Upper lobe of left lung (tissue), 6 donors: ENCODE measurements at regions not wholly inside any gene's neighbourhood (a gene's known extent, or its start where the extent isn't known, plus 50 kb on each side); places are given as distances from the start of the nearest gene placed in this dataset.

Experiments used
- ATAC-seq, 2 donors: fragments of 200-7000 bp; cut with Tn5 transposase; one replicate each; pipeline ENCODE4 v1.9.1; 2022; ENCODE audit warnings: mild to moderate bottlenecking in 2 of 2, moderate library complexity in 2 of 2; ENCODE audit not compliant: low FRiP score in 2 of 2
- DNase-seq, 2 donors: peaks; one replicate each; pipeline ENCODE4 v3.0.0-alpha.2; 2019 to 2020
- H3K27ac ChIP-seq, 4 donors: fragments of 200-600 bp; sonication (generic); one replicate each; pipeline ENCODE4 v1.5.1; 2016 to 2019
- H3K27me3 ChIP-seq, 4 donors: fragments of 200-600 bp; sonication (generic); one replicate each; pipeline ENCODE4 v1.5.1; 2017 to 2019
- H3K36me3 ChIP-seq, 4 donors: fragments of 200-600 bp; sonication (generic); one replicate each; pipeline ENCODE4 v1.5.1; 2016 to 2019
- H3K4me1 ChIP-seq, 4 donors: fragments of 200-600 bp; sonication (generic); one replicate each; pipeline ENCODE4 v1.5.1; 2018 to 2019
- H3K4me3 ChIP-seq, 4 donors: fragments of 200-600 bp; sonication (generic); one replicate each; pipeline ENCODE4 v1.5.1; 2017 to 2019; ENCODE audit warnings: mild to moderate bottlenecking in 2 of 4, moderate library complexity in 1 of 4
- H3K9me3 ChIP-seq, 4 donors: fragments of 200-600 bp; sonication (generic); one replicate each; pipeline ENCODE4 v1.5.1; 2018 to 2019
- EP300 ChIP-seq, 4 donors: sonication (generic); formaldehyde crosslinking; IDR thresholded peaks; one replicate each; pipeline ENCODE4 v1.5.1; 2017; ENCODE audit warnings: antibody characterized with exemption in 4 of 4, control low read depth in 2 of 4
- POLR2A ChIP-seq, 4 donors: fragments of 450-650 bp; IDR thresholded peaks; one replicate each; pipeline ENCODE4 v1.5.1; 2016 to 2017; ENCODE audit warnings: antibody characterized with exemption in 4 of 4, mild to moderate bottlenecking in 2 of 4
- POLR2AphosphoS5 ChIP-seq, 2 donors: sonication (generic); formaldehyde crosslinking; IDR thresholded peaks; one replicate each; pipeline ENCODE4 v1.5.1; 2017; ENCODE audit warnings: antibody characterized with exemption in 2 of 2
- WGBS, 2 donors: methylation state at CpG; one replicate each; pipeline ENCODE4 v1.1.5; 2017 to 2018; 5-methylcytosine and 5-hydroxymethylcytosine counted together
- TF ChIP-seq, protein P1 (sequence below), 6 experiments: fragments of 450-650 bp in 4 of 6; fragments of 200-600 bp in 2 of 6; sonication (generic) in 2 of 6; IDR thresholded peaks; one replicate each; pipeline ENCODE4 v1.5.1; 2016 to 2019; ENCODE audit warnings: antibody characterized with exemption in 6 of 6
- donor health status: DM: no; HTN: no; CAD: no; lungs with moderate emphysema.
- donor health status: DM: no; HTN: yes; CAD: no; lungs with severe emphysema.

DNA sequence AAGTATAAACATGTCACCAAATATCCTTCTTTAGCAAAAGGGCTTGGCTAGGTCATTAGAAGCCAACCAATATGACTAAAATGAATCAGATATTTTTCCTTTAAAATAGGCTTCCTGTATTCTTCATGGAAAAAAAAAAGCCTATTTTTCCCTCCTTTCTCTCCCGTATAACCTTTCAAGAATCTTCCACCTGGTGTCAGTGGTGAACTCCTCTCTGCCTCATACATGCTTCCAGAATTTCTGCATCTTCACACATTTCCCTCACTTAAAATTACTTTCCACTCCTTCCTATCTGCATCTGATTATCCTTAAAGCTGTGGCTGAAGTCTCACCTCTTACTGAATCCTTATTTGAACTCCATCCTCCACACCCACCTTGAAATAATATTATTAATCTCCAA is 116.9 kb upstream of the FANCL start:
- Histone ChIP-seq H3K4me3 (no peak overlapping the region), H3K27ac (no peak overlapping the region), H3K36me3 (no peaks in the 10 kb centered on the region), H3K9me3 (no peaks in the 10 kb centered on the region), H3K27me3 (no peaks in the 10 kb centered on the region), H3K4me1 (no peaks in the 10 kb centered on the region)
- WGBS, 2 donors = 39 to 50% methylated on average over 1 of the region's 1 CpG
- ATAC-seq (no peak), DNase-seq (no peak)
- TF ChIP-seq POLR2AphosphoS5 (IDR thresholded peaks at IDR 0.05) (no peak), POLR2A (IDR thresholded peaks at IDR 0.05) (no peak)
- TF ChIP-seq, protein P1, sequence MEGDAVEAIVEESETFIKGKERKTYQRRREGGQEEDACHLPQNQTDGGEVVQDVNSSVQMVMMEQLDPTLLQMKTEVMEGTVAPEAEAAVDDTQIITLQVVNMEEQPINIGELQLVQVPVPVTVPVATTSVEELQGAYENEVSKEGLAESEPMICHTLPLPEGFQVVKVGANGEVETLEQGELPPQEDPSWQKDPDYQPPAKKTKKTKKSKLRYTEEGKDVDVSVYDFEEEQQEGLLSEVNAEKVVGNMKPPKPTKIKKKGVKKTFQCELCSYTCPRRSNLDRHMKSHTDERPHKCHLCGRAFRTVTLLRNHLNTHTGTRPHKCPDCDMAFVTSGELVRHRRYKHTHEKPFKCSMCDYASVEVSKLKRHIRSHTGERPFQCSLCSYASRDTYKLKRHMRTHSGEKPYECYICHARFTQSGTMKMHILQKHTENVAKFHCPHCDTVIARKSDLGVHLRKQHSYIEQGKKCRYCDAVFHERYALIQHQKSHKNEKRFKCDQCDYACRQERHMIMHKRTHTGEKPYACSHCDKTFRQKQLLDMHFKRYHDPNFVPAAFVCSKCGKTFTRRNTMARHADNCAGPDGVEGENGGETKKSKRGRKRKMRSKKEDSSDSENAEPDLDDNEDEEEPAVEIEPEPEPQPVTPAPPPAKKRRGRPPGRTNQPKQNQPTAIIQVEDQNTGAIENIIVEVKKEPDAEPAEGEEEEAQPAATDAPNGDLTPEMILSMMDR (IDR thresholded peaks at IDR 0.05) = no peak

DNA sequence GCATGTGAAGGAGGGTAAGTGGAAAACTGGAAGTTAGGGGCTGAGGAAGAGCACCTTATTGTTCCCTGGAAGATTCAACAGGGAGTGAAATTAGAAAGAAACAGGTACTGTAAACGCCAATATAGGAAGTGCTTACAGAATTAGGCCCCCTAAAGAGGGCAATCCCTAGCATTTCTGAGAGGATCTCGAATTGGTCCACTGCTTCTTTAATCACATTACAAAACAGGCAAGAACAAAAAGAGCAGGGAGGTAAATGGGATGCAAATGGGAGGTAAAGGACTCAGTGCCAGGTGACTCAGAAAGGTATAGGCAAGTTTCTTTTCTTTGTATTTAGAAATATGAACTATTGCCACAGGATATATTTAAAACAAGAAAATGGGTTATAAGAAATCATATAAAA is 116.4 kb upstream of the FANCL start:
- H3K27ac ChIP-seq = no peak overlapping the region
- TF ChIP-seq, protein P1 (IDR thresholded peaks at IDR 0.05) = no peak
- TF ChIP-seq POLR2AphosphoS5 (IDR thresholded peaks at IDR 0.05) = no peak
- TF ChIP-seq EP300 (IDR thresholded peaks at IDR 0.05) = no peak
- no peak for TF ChIP-seq POLR2A (IDR thresholded peaks at IDR 0.05)
- ATAC-seq (no peak), DNase-seq (no peak)
- H3K9me3 ChIP-seq = no peaks in the 10 kb centered on the region
- H3K36me3 ChIP-seq = no peaks in the 10 kb centered on the region
- no peaks in the 10 kb centered on the region for H3K4me1 ChIP-seq
- H3K4me3 ChIP-seq = no peak overlapping the region
- no peaks in the 10 kb centered on the region for H3K27me3 ChIP-seq
- WGBS, 2 donors = 46 to 54% methylated on average over 2 of the region's 2 CpGs

DNA sequence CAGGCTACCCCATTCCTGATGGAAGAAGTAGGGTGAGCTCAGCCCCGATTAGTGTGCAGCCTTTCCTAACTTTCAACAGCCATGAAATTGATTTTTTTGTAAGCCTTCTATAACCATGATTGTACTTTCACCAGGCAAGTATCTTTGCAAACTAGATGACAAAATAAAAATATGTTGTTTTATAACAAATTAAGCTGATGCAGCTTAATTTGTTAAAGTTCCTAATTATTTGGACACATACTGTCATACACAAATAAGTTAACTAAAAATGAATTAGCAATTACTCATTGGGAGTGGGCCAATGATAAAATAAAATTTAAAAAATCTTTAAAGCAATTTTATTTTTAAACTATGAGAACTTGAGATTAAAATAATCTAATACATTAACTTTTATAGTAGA is 113.1 kb upstream of the FANCL start:
- 82% methylated on average over 1 of the region's 1 CpG for WGBS, 2 donors
- no peak overlapping the region for H3K27ac ChIP-seq
- no peak for DNase-seq
- H3K4me3 ChIP-seq = no peak overlapping the region
- H3K36me3 ChIP-seq = no peaks in the 10 kb centered on the region
- no peaks in the 10 kb centered on the region for H3K4me1 ChIP-seq
- TF ChIP-seq, protein P1 (IDR thresholded peaks at IDR 0.05) = no peak
- TF ChIP-seq POLR2A (IDR thresholded peaks at IDR 0.05) (no peak), POLR2AphosphoS5 (IDR thresholded peaks at IDR 0.05) (no peak), EP300 (IDR thresholded peaks at IDR 0.05) (no peak)
- H3K9me3 ChIP-seq = no peaks in the 10 kb centered on the region
- ATAC-seq = no peak
- no peaks in the 10 kb centered on the region for H3K27me3 ChIP-seq

DNA sequence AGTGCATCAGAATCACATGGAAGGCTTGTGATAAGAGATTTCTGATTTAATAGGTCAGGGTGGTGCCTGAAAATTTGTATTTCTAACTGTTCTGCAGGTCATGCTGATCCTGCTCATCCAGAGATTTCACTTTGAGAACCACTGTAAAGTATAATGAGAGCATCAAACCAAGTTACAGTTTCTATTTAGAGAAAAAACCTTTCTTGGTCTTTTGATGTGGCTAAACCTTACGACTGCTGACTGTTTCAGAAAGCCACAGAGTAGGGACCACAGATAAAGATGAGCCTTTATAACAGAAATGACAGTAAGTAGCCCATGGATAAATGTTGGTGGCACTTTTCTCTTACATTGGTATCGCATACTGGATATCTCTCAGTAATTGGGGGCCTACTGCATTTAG is 109.4 kb upstream of the FANCL start:
- Histone ChIP-seq H3K27ac (no peak overlapping the region), H3K27me3 (no peaks in the 10 kb centered on the region), H3K36me3 (no peaks in the 10 kb centered on the region), H3K4me3 (no peak overlapping the region), H3K9me3 (no peaks in the 10 kb centered on the region), H3K4me1 (no peaks in the 10 kb centered on the region)
- ATAC-seq (no peak), DNase-seq (no peak)
- TF ChIP-seq POLR2AphosphoS5 (IDR thresholded peaks at IDR 0.05) (no peak), POLR2A (IDR thresholded peaks at IDR 0.05) (no peak), EP300 (IDR thresholded peaks at IDR 0.05) (no peak)
- TF ChIP-seq, protein P1 (IDR thresholded peaks at IDR 0.05) = no peak
- 57 to 82% methylated on average over 2 of the region's 2 CpGs for WGBS, 2 donors

DNA sequence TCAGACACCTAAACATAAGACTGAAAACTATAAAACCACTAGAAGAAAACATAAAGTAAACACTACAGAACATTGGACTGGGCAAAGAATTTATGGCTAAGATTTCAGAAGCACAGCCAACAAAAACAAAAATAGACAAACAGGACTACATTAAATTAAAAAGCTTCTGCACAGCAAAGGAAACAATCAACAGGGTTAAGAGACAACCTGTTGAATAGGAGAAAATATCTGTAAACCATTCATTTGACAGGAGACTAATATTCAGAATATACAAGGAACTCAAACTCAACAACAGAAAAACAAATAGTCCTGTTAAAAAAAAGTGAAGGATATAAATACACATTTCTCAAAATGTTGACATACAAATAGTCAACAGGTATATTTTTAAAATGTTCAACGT is 106.7 kb upstream of the FANCL start:
- Histone ChIP-seq H3K36me3 (no peaks in the 10 kb centered on the region), H3K9me3 (no peaks in the 10 kb centered on the region), H3K4me1 (no peaks in the 10 kb centered on the region), H3K27ac (no peak overlapping the region), H3K27me3 (no peaks in the 10 kb centered on the region), H3K4me3 (no peak overlapping the region)
- WGBS, 2 donors = 45 to 48% methylated on average over 1 of the region's 1 CpG
- DNase-seq = no peak
- TF ChIP-seq EP300 (IDR thresholded peaks at IDR 0.05) = no peak
- no peak for TF ChIP-seq POLR2A (IDR thresholded peaks at IDR 0.05)
- TF ChIP-seq, protein P1 (IDR thresholded peaks at IDR 0.05) = no peak
- no peak for TF ChIP-seq POLR2AphosphoS5 (IDR thresholded peaks at IDR 0.05)
- ATAC-seq = no peak
